ENCODE measurements at regions not wholly inside any gene's neighbourhood (a gene's known extent, or its start where the extent isn't known, plus 50 kb on each side); places are given as distances from the start of the nearest gene placed in this dataset.

DNA sequence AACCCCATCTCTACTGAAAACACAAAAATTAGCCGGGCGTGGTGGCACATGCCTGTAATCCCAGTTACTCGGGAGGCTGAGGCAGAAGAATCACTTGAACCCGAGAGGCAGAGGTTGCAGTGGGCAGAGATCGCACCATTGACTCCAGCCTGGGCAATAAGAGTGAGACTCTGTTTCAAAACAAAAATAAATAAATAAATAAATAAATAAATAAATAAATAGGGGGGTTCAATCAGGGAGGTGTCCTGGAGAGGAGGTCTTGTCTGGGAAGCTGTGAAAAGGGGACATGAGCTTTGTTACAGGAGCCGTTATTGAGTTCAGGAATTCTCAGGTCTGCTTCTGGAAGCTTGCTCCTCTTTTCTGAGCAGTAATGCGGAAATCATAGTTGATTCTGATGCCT is 157.7 kb downstream of the SH3BP4 start (continued):
- TF ChIP-seq ZNF426 (tag by site-specific recombination; IDR thresholded peaks at IDR 0.05) (peak; percentile 64), ZNF510 (tag by site-specific recombination; IDR thresholded peaks at IDR 0.05; ENCODE audit: insufficient replicate concordance) (peak; percentile 38), ZNF140 (tag by site-specific recombination; IDR thresholded peaks at IDR 0.05) (peak; percentile 75; the same call in 1 of the 2 replicates), ZNF629 (tag by site-specific recombination; IDR thresholded peaks at IDR 0.05) (0 out of 2 replicates have a peak, but pooled peaks have one; percentile 19), ZNF394 (tag by site-specific recombination; IDR thresholded peaks at IDR 0.05; ENCODE audit: borderline replicate concordance) (peak; percentile 84; the same call in 1 of the 2 replicates), ZNF558 (tag by site-specific recombination; IDR thresholded peaks at IDR 0.05) (peak; percentile 45; the same call in 1 of the 2 replicates)

DNA sequence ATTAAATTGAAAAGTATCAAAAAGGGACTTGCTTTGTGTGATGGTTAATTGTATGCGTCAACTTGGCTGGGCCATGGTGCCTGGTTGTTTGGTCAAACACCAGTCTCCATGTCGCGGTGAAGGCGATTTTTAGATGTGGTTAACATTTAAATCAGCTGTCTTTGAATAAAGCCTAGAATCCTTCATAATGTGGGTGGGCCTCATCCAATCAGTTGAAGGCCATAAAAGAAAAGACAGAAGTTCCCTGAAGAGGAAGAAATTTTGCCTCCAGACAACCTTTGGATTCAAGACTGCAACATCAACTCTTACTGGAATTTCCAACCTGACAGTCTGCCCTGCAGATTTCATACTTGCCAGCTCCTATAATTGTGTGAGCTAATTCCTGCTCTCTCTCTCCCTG is 160.5 kb downstream of the SH3BP4 start:
- ChIA-PET CTCF (interaction anchor here (0.7 to 2.2 kb wide), 4 partner anchors 155 to 567 kb away, joined by 3 to 10 read pairs (median 3); no protein-coding TSS in a partner anchor), POLR2A (interaction anchor here (0.6 kb wide), 1 partner anchor 562 kb away, joined by 3 read pairs; no protein-coding TSS in a partner anchor)
- Histone ChIP-seq H3K4me1 (ENCODE audit: control insufficient read depth, insufficient read depth, low read length) (no peaks in the 10 kb centered on the region), H3K36me3 (ENCODE audit: control insufficient read depth in 2 of 2, insufficient read depth in 1 of 2, low read length in 2 of 2) (no peaks in the 10 kb centered on the region), H3K4me3 (ENCODE audit: low read depth, low read length) (no peak overlapping the region), H3K27ac (ENCODE audit: extremely low read depth, low read depth, low read length) (no peak overlapping the region), H3K9me3 (ENCODE audit: control insufficient read depth, insufficient read depth, low read depth, low read length) (no peaks in the 10 kb centered on the region)
- TF ChIP-seq ZNF10 (tag by site-specific recombination; IDR thresholded peaks at IDR 0.05) (peak; percentile 94), ZNF19 (tag by site-specific recombination; IDR thresholded peaks at IDR 0.05; ENCODE audit: low read depth) (no peak)

DNA sequence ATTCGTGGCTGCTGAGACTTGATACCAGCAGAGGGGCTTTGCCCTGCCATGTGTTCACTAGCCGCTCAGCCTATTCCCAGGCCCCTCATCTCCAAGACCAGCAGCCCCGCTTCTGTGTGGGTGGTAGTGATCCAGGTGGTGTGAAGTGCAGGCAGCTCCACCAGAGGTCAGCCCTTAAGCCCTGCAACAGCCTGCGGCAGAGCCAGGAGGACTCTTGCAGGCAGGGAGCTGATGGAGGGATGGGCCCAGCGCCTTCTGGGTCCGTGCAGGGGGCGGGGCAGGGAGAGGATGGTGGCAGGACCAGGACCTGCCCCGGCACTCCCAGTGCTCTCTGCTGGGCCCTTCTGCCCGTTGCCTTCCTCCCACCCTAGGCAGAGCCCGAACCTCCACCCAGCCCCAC is 162.0 kb downstream of the SH3BP4 start:
- no peak overlapping the region for H3K27ac ChIP-seq (ENCODE audit: extremely low read depth, low read depth, low read length)
- ChIA-PET POLR2A (no interaction called here), CTCF (interaction anchor here (0.8 to 2.2 kb wide), 2 partner anchors 568 to 961 kb away, joined by 3 to 10 read pairs; no protein-coding TSS in a partner anchor)
- no peaks in the 10 kb centered on the region for H3K36me3 ChIP-seq (ENCODE audit: control insufficient read depth in 2 of 2, insufficient read depth in 1 of 2, low read length in 2 of 2)
- no peaks in the 10 kb centered on the region for H3K9me3 ChIP-seq (ENCODE audit: control insufficient read depth, insufficient read depth, low read depth, low read length)
- no peaks in the 10 kb centered on the region for H3K4me1 ChIP-seq (ENCODE audit: control insufficient read depth, insufficient read depth, low read length)
- no peak overlapping the region for H3K4me3 ChIP-seq (ENCODE audit: low read depth, low read length)
- TF ChIP-seq TRIM28 (IDR thresholded peaks at IDR 0.05; ENCODE audit: borderline replicate concordance, low read length) (no peak), ZNF10 (tag by site-specific recombination; IDR thresholded peaks at IDR 0.05) (no peak), ZNF621 (tag by site-specific recombination; IDR thresholded peaks at IDR 0.05) (no peak), ZNF138 (tag by site-specific recombination; IDR thresholded peaks at IDR 0.05; ENCODE audit: borderline replicate concordance) (no peak), ZNF792 (tag by site-specific recombination; IDR thresholded peaks at IDR 0.05) (no peak), ZNF112 (tag by site-specific recombination; IDR thresholded peaks at IDR 0.05) (no peak), ZNF561 (tag by site-specific recombination; IDR thresholded peaks at IDR 0.05; ENCODE audit: borderline replicate concordance) (no peak), ZNF324 (tag by site-specific recombination; IDR thresholded peaks at IDR 0.05) (no peak), ZNF433 (tag by site-specific recombination; IDR thresholded peaks at IDR 0.05; ENCODE audit: low read depth) (no peak)
- TF ChIP-seq, protein P1, sequence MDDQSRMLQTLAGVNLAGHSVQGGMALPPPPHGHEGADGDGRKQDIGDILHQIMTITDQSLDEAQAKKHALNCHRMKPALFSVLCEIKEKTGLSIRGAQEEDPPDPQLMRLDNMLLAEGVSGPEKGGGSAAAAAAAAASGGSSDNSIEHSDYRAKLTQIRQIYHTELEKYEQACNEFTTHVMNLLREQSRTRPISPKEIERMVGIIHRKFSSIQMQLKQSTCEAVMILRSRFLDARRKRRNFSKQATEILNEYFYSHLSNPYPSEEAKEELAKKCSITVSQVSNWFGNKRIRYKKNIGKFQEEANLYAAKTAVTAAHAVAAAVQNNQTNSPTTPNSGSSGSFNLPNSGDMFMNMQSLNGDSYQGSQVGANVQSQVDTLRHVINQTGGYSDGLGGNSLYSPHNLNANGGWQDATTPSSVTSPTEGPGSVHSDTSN (CRISPR knock-in tag; IDR thresholded peaks at IDR 0.05) = no peak
- TF ChIP-seq, protein P2, sequence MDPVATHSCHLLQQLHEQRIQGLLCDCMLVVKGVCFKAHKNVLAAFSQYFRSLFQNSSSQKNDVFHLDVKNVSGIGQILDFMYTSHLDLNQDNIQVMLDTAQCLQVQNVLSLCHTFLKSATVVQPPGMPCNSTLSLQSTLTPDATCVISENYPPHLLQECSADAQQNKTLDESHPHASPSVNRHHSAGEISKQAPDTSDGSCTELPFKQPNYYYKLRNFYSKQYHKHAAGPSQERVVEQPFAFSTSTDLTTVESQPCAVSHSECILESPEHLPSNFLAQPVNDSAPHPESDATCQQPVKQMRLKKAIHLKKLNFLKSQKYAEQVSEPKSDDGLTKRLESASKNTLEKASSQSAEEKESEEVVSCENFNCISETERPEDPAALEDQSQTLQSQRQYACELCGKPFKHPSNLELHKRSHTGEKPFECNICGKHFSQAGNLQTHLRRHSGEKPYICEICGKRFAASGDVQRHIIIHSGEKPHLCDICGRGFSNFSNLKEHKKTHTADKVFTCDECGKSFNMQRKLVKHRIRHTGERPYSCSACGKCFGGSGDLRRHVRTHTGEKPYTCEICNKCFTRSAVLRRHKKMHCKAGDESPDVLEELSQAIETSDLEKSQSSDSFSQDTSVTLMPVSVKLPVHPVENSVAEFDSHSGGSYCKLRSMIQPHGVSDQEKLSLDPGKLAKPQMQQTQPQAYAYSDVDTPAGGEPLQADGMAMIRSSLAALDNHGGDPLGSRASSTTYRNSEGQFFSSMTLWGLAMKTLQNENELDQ (tag by site-specific recombination; IDR thresholded peaks at IDR 0.05; ENCODE audit: low read depth) = no peak

All from HEK293 (cell line).